Kidney epithelial cell (primary cell): ENCODE measurements at regions not wholly inside any gene's neighbourhood (a gene's known extent, or its start where the extent isn't known, plus 50 kb on each side); places are given as distances from the start of the nearest gene placed in this dataset.

Source experiments
- DNase-seq: peaks from one replicate; pipeline ENCODE4 v3.0.0-alpha.2; 2010; ENCODE audit warnings: low read depth
- H3K27me3 ChIP-seq: 2 replicates; pipeline ENCODE4 v1.6.0; 2011; ENCODE audit warnings: low read length; ENCODE audit not compliant: control insufficient read depth, insufficient read depth
- H3K36me3 ChIP-seq: 2 replicates; pipeline ENCODE4 v1.5.1; 2011; ENCODE audit warnings: low read length; ENCODE audit not compliant: control insufficient read depth, insufficient read depth
- H3K4me3 ChIP-seq: 2 replicates; pipeline ENCODE4 v1.5.1; 2011; ENCODE audit warnings: low read depth, mild to moderate bottlenecking, control low read depth, low read length
- CTCF ChIP-seq: IDR thresholded peaks from 2 replicates; pipeline ENCODE4 v1.5.1; 2011; ENCODE audit warnings: mild to moderate bottlenecking, moderate library complexity, low read length, control low read depth, inconsistent platforms; ENCODE audit not compliant: insufficient read depth, poor library complexity, severe bottlenecking

GRCh38 chr11:15748741-15749140 lies 607.6 kb downstream of the SOX6 start:
- Histone ChIP-seq H3K36me3 (no peaks in the 10 kb centered on the region), H3K27me3 (no peaks in the 10 kb centered on the region), H3K4me3 (no peak overlapping the region)
- no peak for DNase-seq
- TF ChIP-seq CTCF: no peak

- no peaks in the 10 kb centered on the region for H3K36me3 ChIP-seq
- no peak for DNase-seq
- no peak overlapping the region for H3K4me3 ChIP-seq
- no peaks in the 10 kb centered on the region for H3K27me3 ChIP-seq
- TF ChIP-seq CTCF: no peak
Observed at GRCh38 chr11:15750535-15751308, 605.6 kb downstream of the SOX6 start.

GRCh38 chr11:15754221-15754620 lies 602.1 kb downstream of the SOX6 start:
- Histone ChIP-seq H3K36me3 (no peaks in the 10 kb centered on the region), H3K4me3 (no peak overlapping the region), H3K27me3 (no peaks in the 10 kb centered on the region)
- no peak for DNase-seq
- no peak for TF ChIP-seq CTCF

GRCh38 chr11:15757048-15757698 lies 599.2 kb downstream of the SOX6 start:
- no peak for TF ChIP-seq CTCF
- Histone ChIP-seq H3K4me3 (no peak overlapping the region), H3K27me3 (no peaks in the 10 kb centered on the region), H3K36me3 (no peaks in the 10 kb centered on the region)
- DNase-seq: no peak

GRCh38 chr11:15758857-15759465 lies 597.4 kb downstream of the SOX6 start:
- DNase-seq: no peak

More at GRCh38 chr11:15758857-15759465, 597.4 kb downstream of the SOX6 start:
- no peak for TF ChIP-seq CTCF
- H3K36me3 ChIP-seq: no peaks in the 10 kb centered on the region
- H3K27me3 ChIP-seq: no peaks in the 10 kb centered on the region
- H3K4me3 ChIP-seq: no peak overlapping the region
